Inflammatory macrophage treated with lipopolysaccharide for 1 hour (primary cell): ENCODE measurements at regions not wholly inside any gene's neighbourhood (a gene's known extent, or its start where the extent isn't known, plus 50 kb on each side); places are given as distances from the start of the nearest gene placed in this dataset.

ENCODE experiments used
- DNase-seq, 2 donors: peaks; one replicate each; pipeline ENCODE4 v3.0.0-alpha.2; 2020 to 2022

GRCh38 chr13:21757763-21758162 is 86.9 kb downstream of the FGF9 start:
- DNase-seq, result no peak

GRCh38 chr13:21758441-21758840 is 87.6 kb downstream of the FGF9 start:
- no peak for DNase-seq

- no peak for DNase-seq
Observed at GRCh38 chr13:21759463-21759862, 88.6 kb downstream of the FGF9 start.

- no peak for DNase-seq
Observed at GRCh38 chr13:21759911-21760310, 89.0 kb downstream of the FGF9 start.

- no peak for DNase-seq
Observed at GRCh38 chr13:21761770-21762169, 90.9 kb downstream of the FGF9 start.

GRCh38 chr13:21762512-21762911 is 91.6 kb downstream of the FGF9 start:
- no peak for DNase-seq

GRCh38 chr13:21767032-21767431 is 96.2 kb downstream of the FGF9 start:
- no peak for DNase-seq

GRCh38 chr13:21771075-21771474 is 100.2 kb downstream of the FGF9 start:
- no peak for DNase-seq

GRCh38 chr13:21777166-21777565 is 106.3 kb downstream of the FGF9 start:
- DNase-seq, result no peak

- DNase-seq, result no peak
Observed at GRCh38 chr13:21777813-21778212, 106.9 kb downstream of the FGF9 start.

- DNase-seq, result no peak
Observed at GRCh38 chr13:21782736-21783135, 111.9 kb downstream of the FGF9 start.

GRCh38 chr13:21785990-21786389 is 115.1 kb downstream of the FGF9 start:
- DNase-seq, result no peak

GRCh38 chr13:21796066-21796465 is 125.2 kb downstream of the FGF9 start:
- no peak for DNase-seq

GRCh38 chr13:21796775-21797514 is 126.1 kb downstream of the FGF9 start:
- no peak for DNase-seq

GRCh38 chr13:21797736-21798135 is 126.9 kb downstream of the FGF9 start:
- no peak for DNase-seq

GRCh38 chr13:21798181-21798580 is 127.3 kb downstream of the FGF9 start:
- no peak for DNase-seq

- no peak for DNase-seq
Observed at GRCh38 chr13:21799671-21800070, 128.8 kb downstream of the FGF9 start.

GRCh38 chr13:21800837-21801616 is 130.2 kb downstream of the FGF9 start:
- DNase-seq, result no peak

- DNase-seq, result no peak
Observed at GRCh38 chr13:21805733-21806132, 134.9 kb downstream of the FGF9 start.

- DNase-seq, result no peak
Observed at GRCh38 chr13:21812192-21812626, 141.3 kb downstream of the FGF9 start.

GRCh38 chr13:21813110-21813509 is 142.2 kb downstream of the FGF9 start:
- DNase-seq, result no peak

GRCh38 chr13:21813844-21814243 is 143.0 kb downstream of the FGF9 start:
- no peak for DNase-seq

GRCh38 chr13:21814604-21815003 is 143.7 kb downstream of the FGF9 start:
- no peak for DNase-seq

- DNase-seq, result no peak
Observed at GRCh38 chr13:21817878-21818277, 147.0 kb downstream of the FGF9 start.
